ENCODE measurements at regions not wholly inside any gene's neighbourhood (a gene's known extent, or its start where the extent isn't known, plus 50 kb on each side); places are given as distances from the start of the nearest gene placed in this dataset.

GRCh38 chr2:149679286-149679685, 91.7 kb upstream of the MMADHC start:
- TF ChIP-seq CTCF (IDR thresholded peaks at IDR 0.05 in 8 of 11, conservative IDR thresholded peaks at IDR 0.05 in 3 of 11) (no peak), POLR2A (IDR thresholded peaks at IDR 0.05) (no peak), POLR2AphosphoS5 (IDR thresholded peaks at IDR 0.05) (no peak)

Measured in spleen (tissue), 7 donors.